OCI-LY3 (cell line): ENCODE measurements at regions not wholly inside any gene's neighbourhood (a gene's known extent, or its start where the extent isn't known, plus 50 kb on each side); places are given as distances from the start of the nearest gene placed in this dataset.

Source experiments
- H2AFZ ChIP-seq: fragments of 200-600, 300-600 bp; shearing (Covaris generic); 2 replicates; pipeline ENCODE4 v1.6.0; 2014; ENCODE audit warnings: antibody characterized with exemption, low read depth, low read length
- H3K27ac ChIP-seq: fragments of 200-600, 300-600 bp; sonication (generic); 2 replicates; pipeline ENCODE4 v1.5.1; 2014; ENCODE audit warnings: mild to moderate bottlenecking, low read length, moderate library complexity, mixed read lengths
- H3K27me3 ChIP-seq: fragments of 200-600, 300-600 bp; sonication (generic); 2 replicates; pipeline ENCODE4 v1.6.1; 2014; ENCODE audit warnings: low read depth, low read length, mixed read lengths
- H3K36me3 ChIP-seq: fragments of 200-600, 300-600 bp; sonication (generic); replicated peaks from 2 replicates; pipeline ENCODE3; 2014; ENCODE audit warnings: low read depth, low read length, mixed read lengths
- H3K4me1 ChIP-seq: fragments of 300-600, 200-600 bp; sonication (generic); 2 replicates; pipeline ENCODE4 v1.6.1; 2014; ENCODE audit warnings: low read length, mixed read lengths
- H3K4me2 ChIP-seq: fragments of 200-600, 300-600 bp; sonication (generic); 2 replicates; pipeline ENCODE4 v1.6.1; 2014; ENCODE audit warnings: low read length, mixed read lengths
- H3K4me3 ChIP-seq: fragments of 300-600, 200-600 bp; sonication (generic); 2 replicates; pipeline ENCODE4 v1.5.1; 2014; ENCODE audit warnings: antibody characterized with exemption, mild to moderate bottlenecking, low read length, moderate library complexity
- H3K79me2 ChIP-seq: fragments of 300-600, 200-600 bp; shearing (Covaris generic); 2 replicates; pipeline ENCODE4 v1.6.1; 2014; ENCODE audit warnings: mild to moderate bottlenecking, low read length, mixed read lengths
- H3K9ac ChIP-seq: fragments of 300-600, 200-600 bp; shearing (Covaris generic); 2 replicates; pipeline ENCODE4 v1.6.0; 2014; ENCODE audit warnings: mild to moderate bottlenecking, low read length, moderate library complexity
- H3K9me3 ChIP-seq: fragments of 200-600, 300-600 bp; shearing (Covaris generic); 2 replicates; pipeline ENCODE4 v1.6.1; 2014; ENCODE audit warnings: low read length, mixed read lengths; ENCODE audit not compliant: insufficient read depth
- H4K20me1 ChIP-seq: fragments of 200-600, 300-600 bp; sonication (generic); 2 replicates; pipeline ENCODE4 v1.6.1; 2016; ENCODE audit warnings: low read length, mixed read lengths; ENCODE audit not compliant: insufficient read depth
- EZH2phosphoT487 ChIP-seq: fragments of 200-600 bp; shearing (Covaris generic); IDR thresholded peaks from 2 replicates; pipeline ENCODE4 v1.6.1; 2018; ENCODE audit warnings: antibody characterized with exemption, mixed run types, low read depth
- TF ChIP-seq, protein P1 (sequence below): fragments of 200-600, 300-600 bp; sonication (generic); IDR thresholded peaks from 2 replicates; pipeline ENCODE4 v1.5.1; 2014; ENCODE audit warnings: antibody characterized with exemption, low read length, low read depth

DNA sequence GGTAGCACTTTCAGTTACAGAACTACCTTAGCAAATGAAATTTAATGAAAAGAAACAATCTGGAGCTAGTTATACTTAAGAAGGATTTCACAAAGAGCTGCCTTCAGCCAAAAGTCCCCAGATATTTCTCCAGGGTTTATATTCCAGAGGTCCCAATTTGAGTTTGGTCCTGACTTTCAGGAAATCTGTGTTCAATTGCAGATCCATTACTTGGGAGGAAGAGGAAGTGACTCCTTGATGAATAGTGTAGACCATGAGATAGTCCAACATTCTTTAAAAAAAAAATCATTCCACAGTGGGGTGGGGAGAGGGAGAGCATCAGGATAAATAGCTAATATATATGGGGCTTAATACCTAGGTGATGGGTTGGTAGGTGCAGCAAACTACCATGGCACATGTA is 117.6 kb upstream of the ARHGAP20 start:
- TF ChIP-seq EZH2phosphoT487: no peak
- TF ChIP-seq, protein P1, sequence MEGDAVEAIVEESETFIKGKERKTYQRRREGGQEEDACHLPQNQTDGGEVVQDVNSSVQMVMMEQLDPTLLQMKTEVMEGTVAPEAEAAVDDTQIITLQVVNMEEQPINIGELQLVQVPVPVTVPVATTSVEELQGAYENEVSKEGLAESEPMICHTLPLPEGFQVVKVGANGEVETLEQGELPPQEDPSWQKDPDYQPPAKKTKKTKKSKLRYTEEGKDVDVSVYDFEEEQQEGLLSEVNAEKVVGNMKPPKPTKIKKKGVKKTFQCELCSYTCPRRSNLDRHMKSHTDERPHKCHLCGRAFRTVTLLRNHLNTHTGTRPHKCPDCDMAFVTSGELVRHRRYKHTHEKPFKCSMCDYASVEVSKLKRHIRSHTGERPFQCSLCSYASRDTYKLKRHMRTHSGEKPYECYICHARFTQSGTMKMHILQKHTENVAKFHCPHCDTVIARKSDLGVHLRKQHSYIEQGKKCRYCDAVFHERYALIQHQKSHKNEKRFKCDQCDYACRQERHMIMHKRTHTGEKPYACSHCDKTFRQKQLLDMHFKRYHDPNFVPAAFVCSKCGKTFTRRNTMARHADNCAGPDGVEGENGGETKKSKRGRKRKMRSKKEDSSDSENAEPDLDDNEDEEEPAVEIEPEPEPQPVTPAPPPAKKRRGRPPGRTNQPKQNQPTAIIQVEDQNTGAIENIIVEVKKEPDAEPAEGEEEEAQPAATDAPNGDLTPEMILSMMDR: no peak
- Histone ChIP-seq H3K4me3 (no peak overlapping the region), H3K4me1 (no peaks in the 10 kb centered on the region), H3K27me3 (peaks cover 30% of the 10 kb centered on the region), H3K9ac (no peak overlapping the region), H3K36me3 (no peaks in the 10 kb centered on the region), H3K9me3 (no peaks in the 10 kb centered on the region), H3K27ac (no peak overlapping the region), H3K79me2 (no peaks in the 10 kb centered on the region), H3K4me2 (no peak overlapping the region), H4K20me1 (no peaks in the 10 kb centered on the region), H2AFZ (no peak overlapping the region)

DNA sequence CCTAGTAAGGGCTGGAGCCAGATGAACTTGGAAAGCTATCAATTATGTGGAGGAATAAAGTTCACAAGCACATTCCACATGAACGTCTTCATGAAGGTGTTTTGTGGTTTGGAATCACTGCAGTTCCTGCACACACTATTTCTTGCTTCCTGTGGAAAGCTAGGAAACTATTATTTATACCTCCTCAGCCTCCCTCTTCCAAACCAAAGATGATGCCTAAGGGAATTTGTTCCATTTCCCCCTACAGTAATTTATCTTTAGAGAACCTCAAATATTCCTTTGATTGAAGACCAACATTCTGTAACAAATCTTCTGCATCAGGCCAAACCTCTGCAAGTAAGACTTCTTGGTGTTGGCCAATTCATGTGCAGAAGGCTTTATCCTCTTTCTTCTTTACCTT is 115.8 kb upstream of the ARHGAP20 start:
- peaks cover 22% of the 10 kb centered on the region for H3K27me3 ChIP-seq
- no peaks in the 10 kb centered on the region for H3K79me2 ChIP-seq
- H3K4me2 ChIP-seq: no peak overlapping the region
- no peaks in the 10 kb centered on the region for H3K9me3 ChIP-seq
- no peak overlapping the region for H3K27ac ChIP-seq
- H4K20me1 ChIP-seq: no peaks in the 10 kb centered on the region
- no peak overlapping the region for H2AFZ ChIP-seq
- TF ChIP-seq EZH2phosphoT487: no peak
- TF ChIP-seq, protein P1: no peak
- H3K36me3 ChIP-seq: no peaks in the 10 kb centered on the region
- no peak overlapping the region for H3K9ac ChIP-seq
- H3K4me1 ChIP-seq: no peaks in the 10 kb centered on the region
- no peak overlapping the region for H3K4me3 ChIP-seq

DNA sequence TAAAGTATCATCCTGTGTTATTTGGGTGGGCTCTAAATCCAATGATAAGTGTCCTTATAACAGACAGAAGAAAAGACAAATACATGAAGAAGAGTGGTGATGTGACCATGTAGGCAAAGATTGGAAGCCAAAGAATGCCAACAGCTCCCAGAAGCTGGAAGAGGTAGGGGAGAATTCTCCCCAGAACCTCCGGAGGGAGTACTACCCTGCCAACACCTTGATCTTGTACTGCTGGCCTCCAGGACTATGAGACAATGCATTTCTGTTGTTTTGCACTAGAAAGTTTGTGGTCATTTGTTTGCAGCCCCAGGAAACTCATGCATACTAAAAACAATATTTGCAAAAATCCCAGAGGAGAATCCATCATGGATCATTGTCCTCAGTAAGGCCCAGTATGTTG is 115.0 kb upstream of the ARHGAP20 start:
- TF ChIP-seq, protein P1: no peak
- TF ChIP-seq EZH2phosphoT487: no peak
- Histone ChIP-seq H2AFZ (no peak overlapping the region), H3K27ac (no peak overlapping the region), H3K36me3 (no peaks in the 10 kb centered on the region), H3K4me1 (no peaks in the 10 kb centered on the region), H3K9ac (no peak overlapping the region), H3K4me2 (no peak overlapping the region), H3K4me3 (no peak overlapping the region), H3K27me3 (peaks cover 14% of the 10 kb centered on the region; the same call in 1 of the 2 replicates), H4K20me1 (no peaks in the 10 kb centered on the region), H3K9me3 (no peaks in the 10 kb centered on the region), H3K79me2 (no peaks in the 10 kb centered on the region)

DNA sequence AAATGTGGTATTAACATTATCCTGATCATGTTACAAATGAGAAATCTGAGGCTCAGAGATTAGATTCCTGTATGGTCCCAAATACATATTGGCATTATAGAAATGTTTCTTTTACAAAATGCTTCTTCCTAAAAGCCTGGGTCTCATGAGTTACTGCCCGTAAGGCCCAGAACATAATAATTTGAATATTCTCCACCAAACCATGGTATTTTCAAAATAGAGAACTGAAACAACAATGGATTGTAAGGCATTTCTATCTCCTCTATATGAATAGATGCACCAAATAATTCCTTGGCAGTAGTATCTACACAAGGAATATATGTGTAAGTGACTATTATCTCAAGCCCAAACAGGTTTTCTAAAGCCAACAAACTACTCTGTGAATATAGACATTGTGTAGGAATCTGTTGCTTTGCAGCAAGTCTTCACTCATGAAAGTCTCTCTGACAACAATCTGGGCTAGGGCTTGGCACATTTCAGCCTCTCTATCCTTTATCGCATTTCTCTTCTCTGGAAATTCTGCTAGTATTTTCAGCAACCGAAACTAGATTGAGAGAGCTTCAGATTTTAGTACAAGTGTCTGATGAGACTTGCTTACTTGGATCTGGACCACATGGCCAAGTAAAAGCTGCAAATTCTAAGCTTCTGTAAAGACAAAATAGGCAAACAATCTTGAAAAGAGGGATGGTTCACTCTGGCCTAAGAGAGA is 112.8 kb upstream of the ARHGAP20 start:
- no peaks in the 10 kb centered on the region for H3K4me1 ChIP-seq
- H3K4me3 ChIP-seq: no peak overlapping the region
- no peaks in the 10 kb centered on the region for H4K20me1 ChIP-seq
- no peaks in the 10 kb centered on the region for H3K27me3 ChIP-seq
- H2AFZ ChIP-seq: no peak overlapping the region
- no peak overlapping the region for H3K27ac ChIP-seq
- no peak overlapping the region for H3K9ac ChIP-seq
- TF ChIP-seq, protein P1: no peak
- no peak for TF ChIP-seq EZH2phosphoT487
- no peaks in the 10 kb centered on the region for H3K36me3 ChIP-seq
- no peaks in the 10 kb centered on the region for H3K9me3 ChIP-seq
- H3K4me2 ChIP-seq: no peak overlapping the region
- H3K79me2 ChIP-seq: no peaks in the 10 kb centered on the region
